A549 (cell line): ENCODE measurements at regions not wholly inside any gene's neighbourhood (a gene's known extent, or its start where the extent isn't known, plus 50 kb on each side); places are given as distances from the start of the nearest gene placed in this dataset.

Source experiments
- ATAC-seq, 2 experiments: fragments of 200-7000 bp in 1 of 2; fragments of >200 bp in 1 of 2; cut with Nextera tagmentation in 1 of 2; cut with Tn5 transposase in 1 of 2; 3 replicates each; pipeline versions ENCODE4 v1.8.0 to v1.9.1; 2018 to 2020; ENCODE audit warnings: mild to moderate bottlenecking in 1 of 2, moderate library complexity in 1 of 2
- CTCF ChIA-PET: fragments of 300-600 bp; sonication (Branson Sonifier 250); formaldehyde crosslinking; extraction: SDS; loops from one replicate; lab custom pipeline; 2021; ENCODE audit warnings: antibody characterized with exemption, inconsistent platforms; lab: Yijun Ruan, JAX
- POLR2A ChIA-PET: fragments of 350-600 bp; formaldehyde crosslinking; extraction: SDS; loops from one replicate; lab custom pipeline; 2021; ENCODE audit warnings: antibody characterized with exemption, inconsistent platforms; lab: Yijun Ruan, JAX
- DNase-seq, 2 experiments: peaks; one replicate each; pipeline versions ENCODE4 v3.0.0 to v3.0.0-alpha.2; 2011 to 2016; ENCODE audit warnings: low read depth in 1 of 2, low spot score in 1 of 2
- FAIRE-seq: peaks from 2 replicates; lab custom pipeline; 2011; peaks lifted over from hg19 to GRCh38; lab: Jason Lieb, UNC
- H3K27ac ChIP-seq, 2 experiments: fragments of >200 bp; sonication (Bioruptor Twin); formaldehyde crosslinking; 3 replicates each; pipeline ENCODE4 v1.5.1; 2016 to 2017
- H3K4me1 ChIP-seq: fragments of >200 bp; sonication (Bioruptor Twin); formaldehyde crosslinking; 3 replicates; pipeline ENCODE4 v1.6.1; 2016
- H3K4me2 ChIP-seq: fragments of >200 bp; sonication (Bioruptor Twin); formaldehyde crosslinking; 3 replicates; pipeline ENCODE4 v1.6.1; 2016
- H3K4me3 ChIP-seq: fragments of >200 bp; sonication (Bioruptor Twin); formaldehyde crosslinking; 3 replicates; pipeline ENCODE4 v1.5.1; 2016
- H3K9me3 ChIP-seq: fragments of >200 bp; sonication (Bioruptor Twin); formaldehyde crosslinking; 3 replicates; pipeline ENCODE4 v1.6.1; 2016
- CBX2 ChIP-seq: fragments of 200-600 bp; sonication (generic); IDR thresholded peaks from 2 replicates; pipeline ENCODE4 v1.6.1; 2016; ENCODE audit warnings: low read depth, mild to moderate bottlenecking, borderline replicate concordance
- CBX8 ChIP-seq: fragments of 200-600 bp; sonication (generic); IDR thresholded peaks from 2 replicates; pipeline ENCODE4 v1.6.1; 2016
- CEBPB ChIP-seq, 2 experiments: fragments of >200 bp in 1 of 2; sonication (Bioruptor Twin) in 1 of 2; formaldehyde crosslinking in 1 of 2; IDR thresholded peaks; 2 replicates each; pipeline ENCODE4 v1.6.1; 2012 to 2016
- CHD4 ChIP-seq: fragments of 200-600 bp; sonication (generic); IDR thresholded peaks from 2 replicates; pipeline ENCODE4 v1.6.1; 2016; ENCODE audit warnings: antibody characterized with exemption, mild to moderate bottlenecking, borderline replicate concordance
- FOSB ChIP-seq: fragments of 250-450 bp; sonication (Bioruptor Pico); IDR thresholded peaks from 2 replicates; pipeline ENCODE4 v1.5.0; 2020; ENCODE audit warnings: mild to moderate bottlenecking, moderate library complexity
- FOXS1 ChIP-seq: fragments of 250-450 bp; sonication (Bioruptor Pico); IDR thresholded peaks from 2 replicates; pipeline ENCODE4 v1.5.0; 2020; ENCODE audit warnings: mild to moderate bottlenecking, moderate library complexity
- GATA3 ChIP-seq: IDR thresholded peaks from 2 replicates; pipeline ENCODE4 v1.6.1; 2012; ENCODE audit warnings: borderline replicate concordance
- HEYL ChIP-seq: fragments of 250-450 bp; sonication (Bioruptor Pico); IDR thresholded peaks from 2 replicates; pipeline ENCODE4 v1.8.0; 2021; ENCODE audit warnings: mild to moderate bottlenecking, moderate library complexity
- HOXA7 ChIP-seq: fragments of 250-450 bp; sonication (Bioruptor Pico); IDR thresholded peaks from 2 replicates; pipeline ENCODE4 v1.5.0; 2020; ENCODE audit warnings: mild to moderate bottlenecking, moderate library complexity
- HOXB13 ChIP-seq: fragments of 250-450 bp; sonication (Bioruptor Pico); IDR thresholded peaks from 2 replicates; pipeline ENCODE4 v1.5.0; 2020; ENCODE audit warnings: low read depth, mild to moderate bottlenecking, moderate library complexity
- JUN ChIP-seq, 2 experiments: fragments of >200 bp; sonication (Bioruptor Twin); formaldehyde crosslinking; IDR thresholded peaks; 2 replicates in 1 of 2; 3 replicates in 1 of 2; pipeline ENCODE4 v1.6.1; 2016 to 2017
- JUNB ChIP-seq: fragments of >200 bp; sonication (Bioruptor Twin); formaldehyde crosslinking; IDR thresholded peaks from 2 replicates; pipeline ENCODE4 v1.6.1; 2016
- MAZ ChIP-seq: fragments of 150-350 bp; IDR thresholded peaks from 2 replicates; pipeline ENCODE4 v1.6.1; 2014; ENCODE audit warnings: antibody characterized with exemption, low read depth, low read length, borderline replicate concordance
- MYC ChIP-seq: IDR thresholded peaks from 2 replicates; pipeline ENCODE4 v1.6.1; 2012; ENCODE audit warnings: mild to moderate bottlenecking, inconsistent platforms, low read length, improper control_type of control experiment, borderline replicate concordance
- NR3C1 ChIP-seq: fragments of >200 bp; sonication (Bioruptor Twin); formaldehyde crosslinking; IDR thresholded peaks from 3 replicates; pipeline ENCODE4 v1.6.1; 2017
- POLR2AphosphoS2 ChIP-seq: conservative IDR thresholded peaks from 2 replicates; pipeline ENCODE4 v1.6.1; 2012; ENCODE audit warnings: low read length, improper control_type of control experiment, inconsistent platforms
- RARB ChIP-seq: fragments of 250-450 bp; sonication (Bioruptor Pico); IDR thresholded peaks from 2 replicates; pipeline ENCODE4 v1.8.0; 2021; ENCODE audit warnings: mild to moderate bottlenecking, moderate library complexity
- RFX5 ChIP-seq: fragments of 450-650 bp; IDR thresholded peaks from 2 replicates; pipeline ENCODE4 v1.7.1; 2014; ENCODE audit warnings: antibody characterized with exemption, mild to moderate bottlenecking, moderate library complexity
- RNF2 ChIP-seq: fragments of 200-600 bp; sonication (generic); IDR thresholded peaks from 2 replicates; pipeline ENCODE4 v1.6.1; 2016; ENCODE audit warnings: low read depth, mild to moderate bottlenecking, antibody characterized with exemption, moderate library complexity, borderline replicate concordance
- SMC3 ChIP-seq: fragments of >200 bp; sonication (Bioruptor Twin); formaldehyde crosslinking; IDR thresholded peaks from 3 replicates; pipeline ENCODE4 v1.6.1; 2018; ENCODE audit warnings: inconsistent platforms
- TFCP2L1 ChIP-seq: fragments of 250-450 bp; sonication (Bioruptor Pico); IDR thresholded peaks from 2 replicates; pipeline ENCODE4 v1.5.0; 2021; ENCODE audit warnings: mild to moderate bottlenecking
- WGBS: methylation state at CpG from one replicate; pipeline ENCODE4 v1.1.6; 2017; ENCODE audit errors: missing lambda C conversion rate; 5-methylcytosine and 5-hydroxymethylcytosine counted together
- TF ChIP-seq, protein P1 (sequence below): fragments of 250-450 bp; sonication (Bioruptor Pico); IDR thresholded peaks from 2 replicates; pipeline ENCODE4 v1.5.0; 2021; ENCODE audit warnings: mild to moderate bottlenecking, moderate library complexity, borderline replicate concordance
- TF ChIP-seq, protein P2 (sequence below): fragments of 450-650 bp; IDR thresholded peaks from 2 replicates; pipeline ENCODE4 v1.6.1; 2014; ENCODE audit warnings: antibody characterized with exemption
- TF ChIP-seq, protein P3 (sequence below): fragments of >200 bp; sonication (Bioruptor Twin); formaldehyde crosslinking; IDR thresholded peaks from 2 replicates; pipeline ENCODE4 v1.6.1; 2016
- TF ChIP-seq, protein P4 (sequence below): IDR thresholded peaks from 2 replicates; pipeline ENCODE4 v1.6.1; 2012
- TF ChIP-seq, protein P5 (sequence below): fragments of >200 bp; sonication (Bioruptor Twin); formaldehyde crosslinking; IDR thresholded peaks from 3 replicates; pipeline ENCODE4 v1.5.1; 2016

DNA sequence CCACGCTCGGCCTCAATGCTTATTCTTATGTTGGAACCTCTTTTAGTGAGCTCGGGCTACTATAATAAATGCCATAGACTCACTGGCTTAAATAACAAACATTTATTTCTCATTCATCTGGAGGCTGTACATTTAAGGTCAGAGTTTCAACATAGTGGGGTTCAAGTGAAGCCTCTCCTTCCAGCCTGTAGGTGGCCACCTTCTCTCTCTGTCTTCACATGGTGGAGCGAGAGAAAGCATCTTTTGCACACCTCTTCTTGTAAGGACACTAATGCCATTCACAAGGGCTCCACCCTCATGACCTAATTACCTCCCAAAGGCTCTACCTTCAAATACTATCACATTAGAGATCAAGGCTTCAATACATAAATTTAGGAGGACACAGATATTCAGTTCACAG lies 520.3 kb upstream of the EPHA6 start:
- POLR2A ChIA-PET, result no interaction called here
- Histone ChIP-seq H3K9me3 (no peaks in the 10 kb centered on the region; the same call in 2 of the 3 replicates), H3K27ac (no peak overlapping the region), H3K4me1 (no peaks in the 10 kb centered on the region), H3K4me2 (no peak overlapping the region), H3K4me3 (no peak overlapping the region)
- WGBS, result 33% methylated on average over 4 of the region's 4 CpGs
- CTCF ChIA-PET, result no interaction called here
- no peak for FAIRE-seq
- TF ChIP-seq CBX8 (no peak), CHD4 (no peak), MAZ (no peak), JUN (IDR thresholded peaks at IDR 0.05) (no peak), POLR2AphosphoS2 (no peak), FOXS1 (no peak), CBX2 (no peak), CEBPB (IDR thresholded peaks at IDR 0.05) (no peak), NR3C1 (no peak), TFCP2L1 (CRISPR knock-in tag) (no peak), HEYL (no peak), JUNB (no peak), FOSB (CRISPR knock-in tag) (no peak), SMC3 (no peak), HOXB13 (CRISPR knock-in tag) (no peak), MYC (no peak), HOXA7 (CRISPR knock-in tag) (no peak)
- TF ChIP-seq, protein P1, sequence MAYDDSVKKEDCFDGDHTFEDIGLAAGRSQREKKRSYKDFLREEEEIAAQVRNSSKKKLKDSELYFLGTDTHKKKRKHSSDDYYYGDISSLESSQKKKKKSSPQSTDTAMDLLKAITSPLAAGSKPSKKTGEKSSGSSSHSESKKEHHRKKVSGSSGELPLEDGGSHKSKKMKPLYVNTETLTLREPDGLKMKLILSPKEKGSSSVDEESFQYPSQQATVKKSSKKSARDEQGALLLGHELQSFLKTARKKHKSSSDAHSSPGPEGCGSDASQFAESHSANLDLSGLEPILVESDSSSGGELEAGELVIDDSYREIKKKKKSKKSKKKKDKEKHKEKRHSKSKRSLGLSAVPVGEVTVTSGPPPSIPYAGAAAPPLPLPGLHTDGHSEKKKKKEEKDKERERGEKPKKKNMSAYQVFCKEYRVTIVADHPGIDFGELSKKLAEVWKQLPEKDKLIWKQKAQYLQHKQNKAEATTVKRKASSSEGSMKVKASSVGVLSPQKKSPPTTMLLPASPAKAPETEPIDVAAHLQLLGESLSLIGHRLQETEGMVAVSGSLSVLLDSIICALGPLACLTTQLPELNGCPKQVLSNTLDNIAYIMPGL, result no peak
- TF ChIP-seq, protein P2, sequence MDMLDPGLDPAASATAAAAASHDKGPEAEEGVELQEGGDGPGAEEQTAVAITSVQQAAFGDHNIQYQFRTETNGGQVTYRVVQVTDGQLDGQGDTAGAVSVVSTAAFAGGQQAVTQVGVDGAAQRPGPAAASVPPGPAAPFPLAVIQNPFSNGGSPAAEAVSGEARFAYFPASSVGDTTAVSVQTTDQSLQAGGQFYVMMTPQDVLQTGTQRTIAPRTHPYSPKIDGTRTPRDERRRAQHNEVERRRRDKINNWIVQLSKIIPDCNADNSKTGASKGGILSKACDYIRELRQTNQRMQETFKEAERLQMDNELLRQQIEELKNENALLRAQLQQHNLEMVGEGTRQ, result no peak
- TF ChIP-seq, protein P3, sequence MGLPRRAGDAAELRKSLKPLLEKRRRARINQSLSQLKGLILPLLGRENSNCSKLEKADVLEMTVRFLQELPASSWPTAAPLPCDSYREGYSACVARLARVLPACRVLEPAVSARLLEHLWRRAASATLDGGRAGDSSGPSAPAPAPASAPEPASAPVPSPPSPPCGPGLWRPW, result no peak
- no peak for ATAC-seq
- no peak for DNase-seq

DNA sequence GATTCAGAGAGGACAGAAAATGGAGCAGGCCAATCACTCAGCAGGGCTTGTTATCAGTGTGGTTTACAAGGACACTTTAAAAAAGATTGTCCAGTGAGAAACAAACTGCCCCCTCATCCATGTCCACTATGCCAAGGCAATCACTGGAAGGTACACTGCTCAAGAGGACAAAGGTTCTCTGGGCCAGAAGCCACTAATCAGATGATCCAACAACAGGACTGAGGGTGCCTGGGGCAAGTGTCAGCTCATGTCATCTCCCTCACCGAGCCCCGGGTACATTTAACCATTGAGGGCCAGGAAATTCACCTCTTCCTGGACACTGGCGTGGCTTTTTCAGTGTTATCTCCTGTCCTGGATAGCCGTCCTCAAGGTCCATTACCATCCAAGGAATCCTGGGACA lies 513.7 kb upstream of the EPHA6 start:
- no peak for DNase-seq
- no peak for ATAC-seq
- FAIRE-seq, result no peak
- Histone ChIP-seq H3K9me3 (no peaks in the 10 kb centered on the region), H3K4me3 (no peak overlapping the region), H3K4me2 (no peak overlapping the region), H3K27ac (no peak overlapping the region), H3K4me1 (no peaks in the 10 kb centered on the region)
- POLR2A ChIA-PET, result no interaction called here
- CTCF ChIA-PET, result no interaction called here
- TF ChIP-seq, protein P4, sequence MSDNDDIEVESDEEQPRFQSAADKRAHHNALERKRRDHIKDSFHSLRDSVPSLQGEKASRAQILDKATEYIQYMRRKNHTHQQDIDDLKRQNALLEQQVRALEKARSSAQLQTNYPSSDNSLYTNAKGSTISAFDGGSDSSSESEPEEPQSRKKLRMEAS, result no peak
- TF ChIP-seq, protein P5, sequence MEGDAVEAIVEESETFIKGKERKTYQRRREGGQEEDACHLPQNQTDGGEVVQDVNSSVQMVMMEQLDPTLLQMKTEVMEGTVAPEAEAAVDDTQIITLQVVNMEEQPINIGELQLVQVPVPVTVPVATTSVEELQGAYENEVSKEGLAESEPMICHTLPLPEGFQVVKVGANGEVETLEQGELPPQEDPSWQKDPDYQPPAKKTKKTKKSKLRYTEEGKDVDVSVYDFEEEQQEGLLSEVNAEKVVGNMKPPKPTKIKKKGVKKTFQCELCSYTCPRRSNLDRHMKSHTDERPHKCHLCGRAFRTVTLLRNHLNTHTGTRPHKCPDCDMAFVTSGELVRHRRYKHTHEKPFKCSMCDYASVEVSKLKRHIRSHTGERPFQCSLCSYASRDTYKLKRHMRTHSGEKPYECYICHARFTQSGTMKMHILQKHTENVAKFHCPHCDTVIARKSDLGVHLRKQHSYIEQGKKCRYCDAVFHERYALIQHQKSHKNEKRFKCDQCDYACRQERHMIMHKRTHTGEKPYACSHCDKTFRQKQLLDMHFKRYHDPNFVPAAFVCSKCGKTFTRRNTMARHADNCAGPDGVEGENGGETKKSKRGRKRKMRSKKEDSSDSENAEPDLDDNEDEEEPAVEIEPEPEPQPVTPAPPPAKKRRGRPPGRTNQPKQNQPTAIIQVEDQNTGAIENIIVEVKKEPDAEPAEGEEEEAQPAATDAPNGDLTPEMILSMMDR, result no peak
- no peak for TF ChIP-seq HOXA7 (CRISPR knock-in tag)
- TF ChIP-seq RARB (CRISPR knock-in tag), result no peak
- no peak for TF ChIP-seq CBX2
- no peak for TF ChIP-seq FOXS1
- no peak for TF ChIP-seq TFCP2L1 (CRISPR knock-in tag)
- TF ChIP-seq GATA3, result no peak
- TF ChIP-seq HOXB13 (CRISPR knock-in tag), result no peak
- no peak for TF ChIP-seq RNF2
- TF ChIP-seq RFX5, result no peak
- WGBS, result 21% methylated on average over 4 of the region's 4 CpGs
